ENCODE measurements at regions not wholly inside any gene's neighbourhood (a gene's known extent, or its start where the extent isn't known, plus 50 kb on each side); places are given as distances from the start of the nearest gene placed in this dataset.
A peak's percentile ranks its signal among the peaks of the same experiment; 100 is the strongest.
"Not testable (repeated sequence)": the region's sequence is repeated elsewhere in the genome, so short reads cannot be mapped to it uniquely, and the experiment has no call there.

- not testable (repeated sequence) for DNase-seq
Measured at GRCh38 chr5:134471858-134472449, 53.5 kb upstream of the JADE2 start.

GRCh38 chr5:134468921-134469400 is 56.5 kb upstream of the JADE2 start:
- no peak for DNase-seq

GRCh38 chr5:134467231-134467630 is 55.5 kb upstream of the CDKN2AIPNL start:
- DNase-seq = no peak

GRCh38 chr5:134466241-134467069 is 54.8 kb upstream of the CDKN2AIPNL start:
- DNase-seq = peak; percentile 68

GRCh38 chr5:134465816-134466240 is 54.1 kb upstream of the CDKN2AIPNL start:
- peak; percentile 50 for DNase-seq

- DNase-seq = no peak
Measured at GRCh38 chr5:134464988-134465815, 53.5 kb upstream of the CDKN2AIPNL start.

- DNase-seq = no peak
Measured at GRCh38 chr5:134463991-134464760, 52.5 kb upstream of the CDKN2AIPNL start.

- DNase-seq = no peak
Measured at GRCh38 chr5:134463176-134463720, 51.6 kb upstream of the CDKN2AIPNL start.

GRCh38 chr5:134462761-134463160 is 51.1 kb upstream of the CDKN2AIPNL start:
- no peak for DNase-seq

GRCh38 chr5:134462047-134462575 is 50.4 kb upstream of the CDKN2AIPNL start:
- DNase-seq = no peak

Measured in NCI-H774 (cell line).